ENCODE measurements at regions not wholly inside any gene's neighbourhood (a gene's known extent, or its start where the extent isn't known, plus 50 kb on each side); places are given as distances from the start of the nearest gene placed in this dataset.

- no peaks in the 10 kb centered on the region for H3K9me3 ChIP-seq (ENCODE audit: low read length)
- no peak overlapping the region for H3K4me2 ChIP-seq (ENCODE audit: low read length)
- intact Hi-C loops (cut with micrococcal nuclease; ENCODE audit: unreplicated experiment), result no loop called here
- no peaks in the 10 kb centered on the region for H3K36me3 ChIP-seq (ENCODE audit: insufficient read depth, low read length)
- no peak for DNase-seq (ENCODE audit: low spot score)
- no peak overlapping the region for H3K4me3 ChIP-seq (ENCODE audit: low read depth, low read length, poor library complexity, severe bottlenecking)
- TF ChIP-seq EZH2phosphoT487 (IDR thresholded peaks at IDR 0.05; ENCODE audit: borderline replicate concordance, low read depth, low read length) (no peak), CTCF (conservative IDR thresholded peaks at IDR 0.05; ENCODE audit: low read length) (no peak)
- H3K79me2 ChIP-seq (ENCODE audit: insufficient read depth, low read depth, low read length), result no peaks in the 10 kb centered on the region
- H3K27ac ChIP-seq (ENCODE audit: low read depth, low read length, poor library complexity, severe bottlenecking), result no peak overlapping the region
- ChIA-PET POLR2A (no interaction called here), CTCF (ENCODE audit: unreplicated experiment) (no interaction called here)
- no peaks in the 10 kb centered on the region for H3K4me1 ChIP-seq (ENCODE audit: insufficient read depth, low read length, poor library complexity, severe bottlenecking)
- no peaks in the 10 kb centered on the region for H4K20me1 ChIP-seq (ENCODE audit: insufficient read depth, low read length)
- H2AFZ ChIP-seq (ENCODE audit: low read length), result no peak overlapping the region
- H3K9me2 ChIP-seq (ENCODE audit: insufficient read depth, low read length), result no peaks in the 10 kb centered on the region
- BruUV-seq (replicated peaks), result no TSS peak
These were observed 61.3 kb upstream of the BRD7 start for GRCh38 chr16:50430076-50430475.

- no peak overlapping the region for H2AFZ ChIP-seq (ENCODE audit: low read length)
- POLR2A ChIA-PET, result interaction anchor here (0.7 kb wide), 1 partner anchor 209 kb away, joined by 3 read pairs; no protein-coding TSS in a partner anchor
- no peak overlapping the region for H3K4me3 ChIP-seq (ENCODE audit: low read depth, low read length, poor library complexity, severe bottlenecking)
- no peaks in the 10 kb centered on the region for H4K20me1 ChIP-seq (ENCODE audit: insufficient read depth, low read length)
- H3K36me3 ChIP-seq (ENCODE audit: insufficient read depth, low read length), result no peaks in the 10 kb centered on the region
- intact Hi-C loops (cut with micrococcal nuclease; ENCODE audit: unreplicated experiment), result no loop called here
- BruUV-seq (replicated peaks), result no TSS peak
- no peaks in the 10 kb centered on the region for H3K9me2 ChIP-seq (ENCODE audit: insufficient read depth, low read length)
- no peak overlapping the region for H3K27ac ChIP-seq (ENCODE audit: low read depth, low read length, poor library complexity, severe bottlenecking)
- TF ChIP-seq EZH2phosphoT487 (IDR thresholded peaks at IDR 0.05; ENCODE audit: borderline replicate concordance, low read depth, low read length) (no peak), CTCF (conservative IDR thresholded peaks at IDR 0.05; ENCODE audit: low read length) (no peak)
- DNase-seq (ENCODE audit: low spot score), result no peak
- H3K79me2 ChIP-seq (ENCODE audit: insufficient read depth, low read depth, low read length), result no peaks in the 10 kb centered on the region
- H3K4me1 ChIP-seq (ENCODE audit: insufficient read depth, low read length, poor library complexity, severe bottlenecking), result no peaks in the 10 kb centered on the region
- H3K4me2 ChIP-seq (ENCODE audit: low read length), result no peak overlapping the region
- no peaks in the 10 kb centered on the region for H3K9me3 ChIP-seq (ENCODE audit: low read length)
- CTCF ChIA-PET (ENCODE audit: unreplicated experiment), result no interaction called here
These were observed 60.0 kb upstream of the BRD7 start for GRCh38 chr16:50428742-50429141.

GRCh38 chr16:50428116-50428515, 59.3 kb upstream of the BRD7 start:
- Histone ChIP-seq H3K4me3 (ENCODE audit: low read depth, low read length, poor library complexity, severe bottlenecking) (no peak overlapping the region), H2AFZ (ENCODE audit: low read length) (no peak overlapping the region), H3K4me2 (ENCODE audit: low read length) (no peak overlapping the region), H3K27ac (ENCODE audit: low read depth, low read length, poor library complexity, severe bottlenecking) (no peak overlapping the region), H3K4me1 (ENCODE audit: insufficient read depth, low read length, poor library complexity, severe bottlenecking) (no peaks in the 10 kb centered on the region), H3K36me3 (ENCODE audit: insufficient read depth, low read length) (no peaks in the 10 kb centered on the region), H3K79me2 (ENCODE audit: insufficient read depth, low read depth, low read length) (no peaks in the 10 kb centered on the region), H4K20me1 (ENCODE audit: insufficient read depth, low read length) (no peaks in the 10 kb centered on the region), H3K9me2 (ENCODE audit: insufficient read depth, low read length) (no peaks in the 10 kb centered on the region), H3K9me3 (ENCODE audit: low read length) (no peaks in the 10 kb centered on the region)
- TF ChIP-seq EZH2phosphoT487 (IDR thresholded peaks at IDR 0.05; ENCODE audit: borderline replicate concordance, low read depth, low read length), result no peak
- no peak for TF ChIP-seq CTCF (conservative IDR thresholded peaks at IDR 0.05; ENCODE audit: low read length)
- ChIA-PET CTCF (ENCODE audit: unreplicated experiment) (no interaction called here), POLR2A (no interaction called here)
- intact Hi-C loops (cut with micrococcal nuclease; ENCODE audit: unreplicated experiment), result no loop called here
- no peak for DNase-seq (ENCODE audit: low spot score)
- no TSS peak for BruUV-seq (replicated peaks)
